NCI-H1436 (cell line): ENCODE measurements at regions not wholly inside any gene's neighbourhood (a gene's known extent, or its start where the extent isn't known, plus 50 kb on each side); places are given as distances from the start of the nearest gene placed in this dataset.
"Not testable (repeated sequence)": the region's sequence is repeated elsewhere in the genome, so short reads cannot be mapped to it uniquely, and the experiment has no call there.

Experiments used
- DNase-seq: peaks from one replicate; lab custom pipeline; 2025; lab: John Stamatoyannopoulos, UW

DNA sequence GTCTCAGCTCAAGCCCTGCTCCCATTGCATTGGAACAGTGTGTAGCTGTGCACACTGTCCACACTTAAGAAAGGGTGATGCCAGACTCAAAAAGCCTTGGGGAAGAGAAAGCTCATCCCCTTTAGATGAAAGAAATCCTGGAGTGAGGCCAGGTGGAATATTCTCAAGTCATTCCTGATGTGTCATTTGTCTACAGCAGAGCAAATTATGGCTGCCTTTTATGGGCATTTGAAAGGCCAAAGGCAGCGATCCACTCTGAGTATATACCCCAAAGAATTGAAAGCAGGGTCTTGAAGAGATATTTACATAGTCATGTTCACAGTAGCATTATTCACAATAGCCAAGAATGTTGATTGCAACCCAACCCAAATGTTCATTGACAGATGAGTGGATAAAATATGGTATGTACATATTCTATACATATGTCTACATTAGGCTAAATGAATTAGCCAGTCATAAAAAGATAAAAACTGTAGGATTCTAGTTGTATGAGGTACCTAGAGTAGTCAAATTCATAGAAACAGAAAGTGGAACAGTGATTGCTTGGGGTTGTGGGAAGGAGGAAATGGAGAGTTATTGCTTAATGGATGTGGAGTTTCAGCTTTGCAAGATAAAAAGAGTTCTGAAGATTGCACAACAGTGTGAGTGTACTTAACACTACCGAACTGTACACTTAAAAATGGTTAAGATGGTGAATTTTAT lies 214.9 kb downstream of the KCNRG start:
- no peak for DNase-seq

DNA sequence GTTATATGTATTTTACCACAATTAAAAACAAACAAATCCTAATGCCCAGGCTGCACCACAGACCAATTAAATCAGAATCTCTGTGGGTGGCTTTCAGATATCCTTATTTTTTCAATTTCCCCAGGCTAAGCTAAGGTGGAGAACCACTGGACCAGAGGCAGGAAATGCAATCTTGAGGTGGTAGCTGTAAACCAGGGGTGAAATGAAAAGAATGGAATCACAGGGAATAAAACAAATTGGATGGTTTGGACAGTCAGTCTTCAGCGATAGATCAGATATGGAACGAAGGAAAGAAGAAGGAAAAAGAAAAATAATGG lies 215.4 kb downstream of the KCNRG start:
- DNase-seq, result no peak

DNA sequence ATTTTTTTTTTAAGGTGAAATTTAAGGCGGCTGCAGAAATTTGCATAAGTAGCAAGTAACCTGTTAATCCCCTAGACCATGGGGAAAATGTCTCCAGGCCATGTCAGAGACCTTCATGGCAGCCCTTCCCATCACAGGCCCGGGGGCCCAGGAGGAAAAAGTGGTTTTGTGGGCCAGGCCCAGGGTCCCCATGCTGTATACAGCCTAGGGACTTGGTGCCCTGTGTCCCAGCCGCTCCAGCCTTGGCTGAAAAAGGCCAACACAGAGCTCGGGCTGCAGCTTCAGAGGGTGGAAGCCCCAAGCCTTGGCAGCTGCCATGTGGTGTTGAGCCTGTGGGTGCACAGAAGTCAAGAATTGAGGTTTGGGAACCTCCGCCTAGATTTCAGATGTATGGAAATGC lies 218.3 kb downstream of the KCNRG start:
- not testable (repeated sequence) for DNase-seq

GRCh38 chr13:50235604-50236342 lies 220.5 kb downstream of the KCNRG start:
- no peak for DNase-seq

DNA sequence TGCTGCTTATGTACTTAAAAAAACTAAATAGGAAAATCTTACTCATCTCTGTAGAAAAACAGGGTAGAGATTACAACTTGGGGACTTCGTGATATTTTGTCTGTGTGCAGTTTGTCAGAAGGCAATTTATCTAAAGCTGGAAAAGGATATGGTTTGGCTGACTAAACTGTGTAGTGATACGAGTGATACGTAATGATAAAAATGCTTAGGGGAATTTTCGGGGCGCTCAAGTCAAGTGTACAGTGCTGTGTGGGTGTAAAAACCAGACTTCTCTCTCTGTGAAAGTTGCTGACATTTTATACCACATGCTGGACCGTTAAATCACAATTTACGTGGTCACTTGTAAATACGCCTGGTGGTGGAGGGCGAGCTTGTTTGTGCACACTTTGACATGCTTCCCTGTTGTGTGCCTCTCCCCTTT lies 221.7 kb downstream of the KCNRG start:
- DNase-seq, result no peak

DNA sequence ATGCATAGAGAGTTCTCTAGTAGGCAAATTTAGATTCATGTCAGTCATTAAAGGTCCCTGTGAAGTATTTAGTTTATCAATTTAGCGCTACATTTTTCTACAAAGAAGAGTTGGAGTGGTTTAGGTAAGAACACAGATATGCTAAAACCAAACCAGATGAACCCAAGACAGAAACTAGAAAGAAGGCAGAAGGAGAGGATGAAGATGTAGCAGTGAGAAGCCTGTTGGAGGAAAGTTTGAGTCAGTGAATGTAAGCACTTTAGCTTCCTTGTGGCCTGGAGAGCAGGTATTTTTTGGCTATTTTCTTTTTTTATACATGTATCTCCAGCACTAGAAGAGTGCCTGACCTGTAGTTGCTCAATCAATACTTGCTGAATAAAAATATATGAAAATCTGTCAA lies 223.7 kb downstream of the KCNRG start:
- DNase-seq, result no peak

DNA sequence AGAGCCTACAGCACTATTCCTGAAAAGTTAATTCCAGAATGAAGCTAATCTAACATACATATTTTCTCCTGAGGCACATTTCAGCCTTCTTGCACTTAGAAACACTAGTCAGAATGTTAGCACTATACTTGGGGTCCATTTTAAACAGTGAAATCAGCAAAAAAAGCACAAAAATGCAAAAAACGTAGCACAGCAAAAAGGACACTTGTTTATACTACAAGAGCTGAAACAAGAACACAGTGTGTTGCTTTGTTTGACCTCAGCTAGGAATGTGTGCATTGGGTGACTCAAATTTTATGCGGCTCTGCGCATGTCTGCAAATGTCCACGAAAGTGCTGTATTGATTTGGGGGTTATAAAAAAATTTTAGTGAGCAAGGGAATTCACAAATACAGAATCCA lies 226.2 kb downstream of the KCNRG start:
- no peak for DNase-seq

- no peak for DNase-seq
Measured at GRCh38 chr13:50243931-50244330, 228.7 kb downstream of the KCNRG start.

GRCh38 chr13:50244355-50244712 lies 229.1 kb downstream of the KCNRG start:
- no peak for DNase-seq

DNA sequence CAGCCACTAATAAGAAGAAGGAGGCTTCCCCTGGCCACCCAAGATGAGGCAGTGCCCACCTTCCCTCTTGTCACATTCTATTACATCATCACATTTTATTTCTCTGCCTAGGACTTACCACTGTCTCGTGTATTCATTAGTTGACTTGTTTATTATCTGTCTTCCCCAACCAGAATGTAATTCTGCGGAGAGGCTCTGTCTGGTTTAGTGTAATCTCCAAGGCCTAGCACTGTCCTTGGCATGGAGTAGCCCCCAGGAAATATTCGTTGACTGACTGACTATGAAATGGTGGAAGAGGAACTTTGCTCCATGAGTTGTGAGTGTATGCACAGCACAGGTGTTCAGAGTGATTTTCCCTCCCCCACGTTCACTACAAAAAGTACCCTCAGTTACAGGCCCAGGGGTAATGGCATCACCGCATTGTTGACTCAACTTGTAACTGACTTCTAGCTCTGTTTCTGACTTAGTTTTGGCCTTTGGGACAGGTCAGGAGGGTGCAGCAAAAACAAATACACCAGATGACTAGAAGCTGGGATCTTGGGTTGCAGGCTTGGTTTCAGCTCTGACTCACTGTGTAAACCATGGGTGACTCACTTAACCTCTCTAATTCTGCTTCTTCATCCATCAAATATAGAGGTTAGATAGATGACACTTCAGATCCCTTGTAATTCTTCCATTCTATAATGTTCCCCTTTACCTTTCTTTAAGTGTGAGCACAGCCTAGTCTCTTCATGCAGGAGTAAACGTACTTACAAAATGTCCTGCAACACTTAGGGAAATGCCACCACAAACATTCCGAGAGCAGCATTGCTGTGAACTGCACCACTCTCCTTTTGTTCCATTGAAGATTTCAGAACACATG lies 229.7 kb downstream of the KCNRG start:
- no peak for DNase-seq

DNA sequence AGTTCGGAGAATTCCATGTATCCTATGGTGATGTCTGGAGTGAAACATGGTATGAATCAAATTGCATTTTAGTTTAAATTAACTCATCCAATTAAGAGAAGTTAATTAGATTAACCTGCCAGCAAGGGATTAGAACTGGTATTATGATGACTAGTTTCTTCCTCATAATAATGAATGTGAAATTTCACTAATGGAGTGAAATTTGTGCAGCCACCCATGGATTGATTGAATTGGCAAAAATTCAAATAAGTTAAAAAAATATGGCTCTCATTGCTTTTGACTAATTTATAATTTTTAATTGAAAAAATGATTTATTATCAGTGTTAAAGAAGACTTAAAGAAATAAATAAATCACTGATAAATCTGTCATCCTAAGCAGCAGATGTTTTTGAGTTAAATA lies 232.0 kb downstream of the KCNRG start:
- DNase-seq, result no peak

GRCh38 chr13:50248516-50249143 lies 233.4 kb downstream of the KCNRG start:
- no peak for DNase-seq

- no peak for DNase-seq
Measured at GRCh38 chr13:50249144-50249521, 233.9 kb downstream of the KCNRG start.

DNA sequence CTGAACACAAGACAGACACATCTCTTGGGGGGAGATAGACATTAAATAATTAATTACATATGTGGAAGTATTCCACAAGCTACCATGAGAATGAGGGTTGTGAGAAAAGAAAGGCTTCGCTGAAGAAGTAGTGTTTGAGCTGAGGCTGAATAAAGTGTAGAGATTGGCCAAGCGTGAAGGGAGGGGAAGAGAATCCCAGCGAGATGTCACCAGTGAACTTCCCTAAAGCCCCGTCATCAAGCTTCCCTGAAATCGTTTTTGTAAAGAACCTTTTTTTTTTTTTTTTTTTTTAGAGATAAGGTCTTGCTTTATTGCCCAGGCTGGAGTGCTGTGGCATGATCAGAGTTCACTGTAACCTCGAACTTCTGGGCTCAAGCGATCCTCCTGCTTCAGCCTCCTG lies 235.2 kb downstream of the KCNRG start:
- no peak for DNase-seq

- no peak for DNase-seq
Measured at GRCh38 chr13:50255639-50256038, 240.4 kb downstream of the KCNRG start.

DNA sequence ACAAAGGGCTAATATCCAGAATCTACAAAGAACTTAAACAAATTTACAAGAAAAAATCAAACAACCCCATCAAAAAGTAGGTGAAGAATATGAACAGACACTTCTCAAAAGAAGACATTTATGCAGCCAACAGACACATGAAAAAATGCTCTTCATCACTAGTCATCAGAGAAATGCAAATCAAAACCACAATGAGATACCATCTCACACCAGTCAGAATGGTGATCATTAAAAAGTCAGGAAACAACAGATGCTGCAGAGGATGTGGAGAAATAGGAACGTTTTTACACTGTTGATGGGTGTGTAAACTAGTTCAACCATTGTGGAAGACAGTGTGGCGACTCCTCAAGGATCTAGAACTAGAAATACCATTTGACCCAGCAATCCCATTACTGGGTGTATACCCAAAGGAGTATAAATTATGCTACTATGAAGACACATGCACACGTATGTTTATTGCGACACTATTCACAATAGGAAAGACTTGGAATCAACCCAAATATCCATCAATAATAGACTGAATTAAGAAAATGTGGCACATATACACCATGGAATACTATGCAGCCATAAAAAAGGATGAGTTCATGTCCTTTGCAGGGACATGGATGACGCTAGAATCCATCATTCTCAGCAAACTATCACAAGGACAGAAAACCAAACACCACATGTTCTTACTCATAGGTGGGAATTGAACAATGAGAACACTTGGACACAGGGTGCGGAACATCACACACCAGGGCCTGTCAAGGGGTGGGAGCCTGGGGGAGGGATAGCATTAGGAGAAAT lies 241.5 kb downstream of the KCNRG start:
- not testable (repeated sequence) for DNase-seq

DNA sequence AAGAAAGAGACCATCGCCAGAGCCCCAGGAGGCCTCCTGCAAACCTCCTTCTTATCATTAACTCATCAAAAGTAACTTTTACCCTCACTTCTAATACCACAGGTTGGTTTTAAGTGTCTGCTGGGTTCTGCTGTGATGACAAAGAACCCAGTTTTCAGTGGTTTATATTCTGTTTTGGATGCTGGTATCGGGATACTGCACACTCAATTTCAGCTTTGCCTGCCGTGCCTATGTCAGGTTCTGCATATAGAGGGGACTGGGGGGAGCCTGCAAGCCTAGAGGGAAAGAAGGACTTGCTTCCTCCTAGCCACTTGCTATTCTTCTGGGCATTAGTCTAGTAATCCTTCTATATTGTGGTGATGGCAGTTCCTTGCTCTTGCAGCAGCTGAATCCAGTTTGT lies 242.4 kb downstream of the KCNRG start:
- no peak for DNase-seq

GRCh38 chr13:50261130-50261901 lies 246.1 kb downstream of the KCNRG start:
- DNase-seq, result no peak

DNA sequence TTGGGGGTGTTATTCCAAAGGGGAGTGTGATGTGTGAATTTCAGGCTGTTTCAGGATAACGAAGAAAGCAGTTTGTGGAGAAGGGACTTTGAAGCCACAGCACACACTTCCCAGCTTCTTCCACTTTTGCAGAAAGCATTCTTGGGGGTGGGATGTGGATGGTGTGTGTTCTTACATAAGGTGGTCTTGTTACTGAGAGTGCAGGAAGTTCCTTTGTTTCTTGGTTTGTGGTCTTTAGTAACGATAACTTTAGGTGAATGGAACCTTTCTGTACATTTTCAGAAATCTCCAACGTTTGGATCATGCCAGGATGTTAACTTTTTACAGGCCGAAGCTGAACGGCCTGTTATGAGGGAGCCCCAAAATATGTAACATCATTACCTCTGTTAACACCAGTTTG lies 251.8 kb downstream of the KCNRG start:
- DNase-seq, result no peak

GRCh38 chr13:50267917-50268316 lies 252.7 kb downstream of the KCNRG start:
- no peak for DNase-seq

DNA sequence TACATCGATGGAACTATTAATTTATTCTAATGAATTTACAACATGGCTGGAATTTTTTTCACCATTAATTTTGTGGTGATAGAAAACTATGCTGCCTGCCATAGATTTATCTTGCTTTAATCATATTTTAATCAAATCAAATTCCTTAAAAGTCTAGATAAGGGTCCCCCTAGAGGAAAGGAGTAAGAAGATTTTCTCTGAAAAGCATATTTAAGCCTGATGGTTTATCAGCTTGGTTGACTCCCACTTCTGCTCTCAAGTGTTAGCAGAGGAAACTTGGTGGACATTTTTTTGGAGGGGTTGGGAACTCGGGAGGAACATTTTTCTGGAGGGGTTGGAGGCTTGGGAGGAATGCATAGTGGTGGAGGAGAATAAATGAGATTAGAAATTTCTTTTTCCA lies 253.3 kb downstream of the KCNRG start:
- DNase-seq, result no peak
